Testis (tissue), 2 donors: ENCODE measurements at regions not wholly inside any gene's neighbourhood (a gene's known extent, or its start where the extent isn't known, plus 50 kb on each side); places are given as distances from the start of the nearest gene placed in this dataset.

Experiments
- POLR2A ChIP-seq: fragments of 450-650 bp; IDR thresholded peaks from one replicate; pipeline ENCODE4 v1.6.1; 2017; ENCODE audit warnings: antibody characterized with exemption, mild to moderate bottlenecking, moderate library complexity
- TF ChIP-seq, protein P1 (sequence below), 3 experiments: fragments of 450-650 bp in 2 of 3; fragments of 200-600 bp in 1 of 3; sonication (generic) in 1 of 3; IDR thresholded peaks; one replicate each; pipeline ENCODE4 v1.5.1; 2016 to 2019; ENCODE audit warnings: antibody characterized with exemption in 3 of 3, mild to moderate bottlenecking in 2 of 3, moderate library complexity in 1 of 3

DNA sequence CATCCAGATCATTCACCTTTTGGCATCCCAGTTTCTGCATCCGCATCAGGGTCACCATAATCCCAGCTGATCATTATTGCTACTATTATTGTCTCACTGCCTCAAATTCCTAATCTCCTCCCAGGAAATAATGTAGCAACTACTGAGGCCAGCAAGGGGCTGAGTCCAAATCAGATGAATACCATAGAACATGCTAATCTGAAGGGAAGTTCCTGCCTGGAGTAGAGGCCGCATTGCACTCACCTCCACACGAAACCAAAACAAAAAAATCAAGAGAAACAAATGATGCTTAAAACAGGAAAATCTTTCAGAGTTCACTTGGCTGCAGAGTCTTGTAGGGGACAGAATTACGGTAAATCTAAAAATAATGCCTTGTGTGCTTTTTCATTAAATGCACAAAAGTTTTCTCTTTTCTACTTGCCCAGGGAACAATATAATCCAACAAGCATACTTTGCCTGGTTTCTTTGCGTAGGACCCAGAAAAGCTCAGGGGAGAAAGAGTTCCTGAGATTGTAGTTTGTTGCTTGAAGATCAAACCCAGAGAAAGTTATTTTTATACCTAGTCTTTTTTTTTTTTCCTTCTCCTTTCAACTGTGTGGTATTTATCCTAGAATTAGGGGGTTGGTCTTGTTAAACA is 87.7 kb upstream of the KLF4 start:
- TF ChIP-seq, protein P1, sequence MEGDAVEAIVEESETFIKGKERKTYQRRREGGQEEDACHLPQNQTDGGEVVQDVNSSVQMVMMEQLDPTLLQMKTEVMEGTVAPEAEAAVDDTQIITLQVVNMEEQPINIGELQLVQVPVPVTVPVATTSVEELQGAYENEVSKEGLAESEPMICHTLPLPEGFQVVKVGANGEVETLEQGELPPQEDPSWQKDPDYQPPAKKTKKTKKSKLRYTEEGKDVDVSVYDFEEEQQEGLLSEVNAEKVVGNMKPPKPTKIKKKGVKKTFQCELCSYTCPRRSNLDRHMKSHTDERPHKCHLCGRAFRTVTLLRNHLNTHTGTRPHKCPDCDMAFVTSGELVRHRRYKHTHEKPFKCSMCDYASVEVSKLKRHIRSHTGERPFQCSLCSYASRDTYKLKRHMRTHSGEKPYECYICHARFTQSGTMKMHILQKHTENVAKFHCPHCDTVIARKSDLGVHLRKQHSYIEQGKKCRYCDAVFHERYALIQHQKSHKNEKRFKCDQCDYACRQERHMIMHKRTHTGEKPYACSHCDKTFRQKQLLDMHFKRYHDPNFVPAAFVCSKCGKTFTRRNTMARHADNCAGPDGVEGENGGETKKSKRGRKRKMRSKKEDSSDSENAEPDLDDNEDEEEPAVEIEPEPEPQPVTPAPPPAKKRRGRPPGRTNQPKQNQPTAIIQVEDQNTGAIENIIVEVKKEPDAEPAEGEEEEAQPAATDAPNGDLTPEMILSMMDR (IDR thresholded peaks at IDR 0.05), result no peak
- no peak for TF ChIP-seq POLR2A
